H9 (cell line): ENCODE measurements at regions not wholly inside any gene's neighbourhood (a gene's known extent, or its start where the extent isn't known, plus 50 kb on each side); places are given as distances from the start of the nearest gene placed in this dataset.

ENCODE experiments used
- DNase-seq: peaks from one replicate; pipeline ENCODE4 v3.0.0-alpha.2; 2017
- H2AFZ ChIP-seq: one replicate; pipeline ENCODE4 v1.6.1; 2013; ENCODE audit warnings: mild to moderate bottlenecking, low read length, control low read depth, moderate library complexity
- H2AK5ac ChIP-seq: 2 replicates; pipeline ENCODE4 v1.6.1; 2013; ENCODE audit warnings: low read length, control low read depth, mixed read lengths; ENCODE audit not compliant: insufficient read length
- H2BK120ac ChIP-seq: one replicate; pipeline ENCODE4 v1.6.1; 2013; ENCODE audit warnings: low read depth, mild to moderate bottlenecking, low read length, control low read depth, inconsistent platforms; ENCODE audit not compliant: poor library complexity, severe bottlenecking
- H2BK12ac ChIP-seq: 2 replicates; pipeline ENCODE4 v1.6.1; 2013; ENCODE audit warnings: low read length, control low read depth, mixed read lengths, low read depth; ENCODE audit not compliant: insufficient read length
- H2BK15ac ChIP-seq: 2 replicates; pipeline ENCODE4 v1.6.1; 2013; ENCODE audit warnings: low read depth, low read length, control low read depth
- H2BK20ac ChIP-seq: one replicate; pipeline ENCODE4 v1.6.1; 2013; ENCODE audit warnings: low read depth, mild to moderate bottlenecking, low read length, control low read depth, inconsistent platforms; ENCODE audit not compliant: poor library complexity, severe bottlenecking
- H2BK5ac ChIP-seq: 2 replicates; pipeline ENCODE4 v1.6.1; 2013; ENCODE audit warnings: low read length, control low read depth, mixed read lengths; ENCODE audit not compliant: insufficient read length
- H3K14ac ChIP-seq: 2 replicates; pipeline ENCODE4 v1.6.1; 2013; ENCODE audit warnings: low read length, control low read depth; ENCODE audit not compliant: insufficient read depth
- H3K18ac ChIP-seq: 2 replicates; pipeline ENCODE4 v1.6.1; 2013; ENCODE audit warnings: low read depth, mild to moderate bottlenecking, mixed read lengths, low read length, control low read depth; ENCODE audit not compliant: insufficient read length
- H3K23ac ChIP-seq: 2 replicates; pipeline ENCODE4 v1.6.1; 2013; ENCODE audit warnings: low read length, control low read depth, mixed read lengths, low read depth; ENCODE audit not compliant: insufficient read length
- H3K23me2 ChIP-seq: 2 replicates; pipeline ENCODE4 v1.6.1; 2013; ENCODE audit warnings: low read depth, mild to moderate bottlenecking, mixed read lengths, low read length, control low read depth; ENCODE audit not compliant: insufficient read length, poor library complexity, severe bottlenecking
- H3K27ac ChIP-seq: 2 replicates; pipeline ENCODE4 v1.5.1; 2013; ENCODE audit warnings: low read length, control low read depth, mixed read lengths, low read depth; ENCODE audit not compliant: insufficient read length
- H3K27me3 ChIP-seq: 2 replicates; pipeline ENCODE4 v1.6.1; 2013; ENCODE audit warnings: low read length, control low read depth, inconsistent platforms; ENCODE audit not compliant: insufficient read depth
- H3K4ac ChIP-seq: 2 replicates; pipeline ENCODE4 v1.6.1; 2013; ENCODE audit warnings: low read depth, mild to moderate bottlenecking, control low read depth, inconsistent platforms, low read length, moderate library complexity
- H3K4me1 ChIP-seq: 2 replicates; pipeline ENCODE4 v1.6.1; 2013; ENCODE audit warnings: low read length, control low read depth, inconsistent platforms; ENCODE audit not compliant: insufficient read depth
- H3K4me2 ChIP-seq: 2 replicates; pipeline ENCODE4 v1.6.1; 2013; ENCODE audit warnings: low read length, control low read depth, mixed read lengths; ENCODE audit not compliant: insufficient read length, insufficient read depth
- H3K56ac ChIP-seq: 2 replicates; pipeline ENCODE4 v1.6.1; 2013; ENCODE audit warnings: low read depth, mild to moderate bottlenecking, mixed read lengths, low read length, control low read depth; ENCODE audit not compliant: insufficient read length
- H3K79me1 ChIP-seq: 2 replicates; pipeline ENCODE4 v1.6.1; 2013; ENCODE audit warnings: low read depth, mild to moderate bottlenecking, moderate library complexity, low read length, control low read depth, inconsistent platforms; ENCODE audit not compliant: insufficient read depth, poor library complexity, severe bottlenecking
- H3K79me2 ChIP-seq: 2 replicates; pipeline ENCODE4 v1.6.1; 2013; ENCODE audit warnings: low read length, control low read depth, inconsistent platforms; ENCODE audit not compliant: insufficient read depth
- H3K9ac ChIP-seq: 2 replicates; pipeline ENCODE4 v1.6.1; 2013; ENCODE audit warnings: low read length, control low read depth, mixed read lengths; ENCODE audit not compliant: insufficient read length; ENCODE audit errors: extremely low read depth
- H3K9me3 ChIP-seq: one replicate; pipeline ENCODE4 v1.6.1; 2013; ENCODE audit warnings: low read depth, low read length, inconsistent platforms; ENCODE audit not compliant: control insufficient read depth
- H3T11ph ChIP-seq: one replicate; pipeline ENCODE4 v1.6.1; 2013; ENCODE audit warnings: mild to moderate bottlenecking, low read length, control low read depth, inconsistent platforms
- H4K20me1 ChIP-seq: one replicate; pipeline ENCODE4 v1.6.1; 2013; ENCODE audit not compliant: control insufficient read depth, insufficient read length, insufficient read depth
- H4K5ac ChIP-seq: 2 replicates; pipeline ENCODE4 v1.6.1; 2013; ENCODE audit warnings: low read depth, mild to moderate bottlenecking, mixed read lengths, low read length, control low read depth; ENCODE audit not compliant: insufficient read length
- H4K8ac ChIP-seq: replicated peaks from 2 replicates; pipeline ENCODE4 v1.6.1; 2013; ENCODE audit warnings: low read length, control low read depth, mixed read lengths, low read depth; ENCODE audit not compliant: insufficient read length
- H4K91ac ChIP-seq: 2 replicates; pipeline ENCODE4 v1.6.1; 2013; ENCODE audit warnings: low read depth, mild to moderate bottlenecking, moderate library complexity, mixed read lengths, low read length, control low read depth; ENCODE audit not compliant: insufficient read length
- H3K27ac Mint-ChIP-seq, 3 experiments: 2 replicates in 2 of 3; 3 replicates in 1 of 3; pipeline ENCODE4 v1.8.0; 2020 to 2021; ENCODE audit warnings: mixed read lengths in 3 of 3, mild to moderate bottlenecking in 1 of 3, moderate library complexity in 1 of 3
- H3K27me3 Mint-ChIP-seq: 2 replicates; pipeline ENCODE4 v1.8.0; 2021; ENCODE audit warnings: low read depth, mild to moderate bottlenecking, moderate library complexity, mixed read lengths
- H3K36me3 Mint-ChIP-seq, 3 experiments: 2 replicates in 2 of 3; 3 replicates in 1 of 3; pipeline ENCODE4 v1.8.0; 2020 to 2021; ENCODE audit warnings: low read depth in 3 of 3, mixed read lengths in 3 of 3; ENCODE audit not compliant: insufficient read depth in 1 of 3
- H3K4me1 Mint-ChIP-seq, 2 experiments: 2 replicates each; pipeline ENCODE4 v1.8.0; 2020; ENCODE audit warnings: mixed read lengths in 2 of 2
- H3K4me3 Mint-ChIP-seq, 2 experiments: 2 replicates in 1 of 2; 3 replicates in 1 of 2; pipeline ENCODE4 v1.8.0; 2020 to 2021; ENCODE audit warnings: mild to moderate bottlenecking in 2 of 2, mixed read lengths in 2 of 2, moderate library complexity in 1 of 2
- H3K9me3 Mint-ChIP-seq, 2 experiments: 2 replicates in 1 of 2; 3 replicates in 1 of 2; pipeline ENCODE4 v1.8.0; 2020; ENCODE audit warnings: mild to moderate bottlenecking in 2 of 2, mixed read lengths in 2 of 2, moderate library complexity in 1 of 2
- WGBS: extraction: QIAGEN DNeasy Blood & Tissue Kit; methylation state at CpG from one replicate; pipeline ENCODE4 v1.1.7; 2013; ENCODE audit warnings: missing lambda C conversion rate, low lambda C conversion rate, mixed read lengths; ENCODE audit not compliant: insufficient read length; ENCODE audit errors: extremely low coverage; 5-methylcytosine and 5-hydroxymethylcytosine counted together
- TF ChIP-seq, protein P1 (sequence below): fragments of 200-600 bp; sonication (generic); conservative IDR thresholded peaks from 3 replicates; pipeline ENCODE4 v1.8.0; 2021; ENCODE audit warnings: antibody characterized with exemption, mild to moderate bottlenecking

DNA sequence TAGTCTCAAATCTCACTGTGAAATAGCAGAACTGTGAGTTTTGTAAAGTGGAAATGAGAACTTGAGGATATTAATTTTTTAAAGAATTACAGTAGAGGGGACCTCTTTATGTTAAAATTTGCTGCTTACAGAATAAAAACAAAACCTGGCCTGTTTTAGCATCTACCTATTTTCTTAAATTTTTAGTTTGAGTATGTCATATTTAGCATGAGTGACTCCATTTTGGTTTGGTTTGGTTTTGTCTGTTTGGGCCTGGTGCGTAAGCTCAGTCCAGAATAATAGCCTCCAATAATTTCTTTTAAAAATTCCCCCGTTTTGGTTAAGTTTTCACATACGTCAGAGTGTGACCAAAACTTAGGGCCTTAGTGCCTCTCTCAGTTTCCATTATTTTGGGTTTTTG is 152.0 kb upstream of the ZNF92 start:
- no peak for DNase-seq
- no peaks in the 10 kb centered on the region for H4K20me1 ChIP-seq
- H2AFZ ChIP-seq = no peak overlapping the region
- H3K4me1 Mint-ChIP-seq = no peaks in the 10 kb centered on the region
- no peaks in the 10 kb centered on the region for H3K9me3 Mint-ChIP-seq
- H3K9ac ChIP-seq = no peak overlapping the region
- no peak overlapping the region for H3K18ac ChIP-seq
- H3K4me1 ChIP-seq = no peaks in the 10 kb centered on the region
- H3K23ac ChIP-seq = no peak overlapping the region
- no peak overlapping the region for H2BK120ac ChIP-seq
- no peak overlapping the region for H4K8ac ChIP-seq
- no peak overlapping the region for H4K91ac ChIP-seq
- H3K4ac ChIP-seq = no peak overlapping the region
- no peak overlapping the region for H2BK20ac ChIP-seq
- H3K23me2 ChIP-seq = peaks cover 2% of the 10 kb centered on the region
- H3K79me2 ChIP-seq = no peaks in the 10 kb centered on the region
- H3K14ac ChIP-seq = no peak overlapping the region
- H2BK12ac ChIP-seq = no peak overlapping the region
- TF ChIP-seq, protein P1, sequence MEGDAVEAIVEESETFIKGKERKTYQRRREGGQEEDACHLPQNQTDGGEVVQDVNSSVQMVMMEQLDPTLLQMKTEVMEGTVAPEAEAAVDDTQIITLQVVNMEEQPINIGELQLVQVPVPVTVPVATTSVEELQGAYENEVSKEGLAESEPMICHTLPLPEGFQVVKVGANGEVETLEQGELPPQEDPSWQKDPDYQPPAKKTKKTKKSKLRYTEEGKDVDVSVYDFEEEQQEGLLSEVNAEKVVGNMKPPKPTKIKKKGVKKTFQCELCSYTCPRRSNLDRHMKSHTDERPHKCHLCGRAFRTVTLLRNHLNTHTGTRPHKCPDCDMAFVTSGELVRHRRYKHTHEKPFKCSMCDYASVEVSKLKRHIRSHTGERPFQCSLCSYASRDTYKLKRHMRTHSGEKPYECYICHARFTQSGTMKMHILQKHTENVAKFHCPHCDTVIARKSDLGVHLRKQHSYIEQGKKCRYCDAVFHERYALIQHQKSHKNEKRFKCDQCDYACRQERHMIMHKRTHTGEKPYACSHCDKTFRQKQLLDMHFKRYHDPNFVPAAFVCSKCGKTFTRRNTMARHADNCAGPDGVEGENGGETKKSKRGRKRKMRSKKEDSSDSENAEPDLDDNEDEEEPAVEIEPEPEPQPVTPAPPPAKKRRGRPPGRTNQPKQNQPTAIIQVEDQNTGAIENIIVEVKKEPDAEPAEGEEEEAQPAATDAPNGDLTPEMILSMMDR = no peak
- H3K79me1 ChIP-seq = no peaks in the 10 kb centered on the region
- no peak overlapping the region for H2BK5ac ChIP-seq
- no peaks in the 10 kb centered on the region for H3K36me3 Mint-ChIP-seq
- H4K5ac ChIP-seq = no peak overlapping the region
- H3T11ph ChIP-seq = no peak overlapping the region
- H3K27me3 Mint-ChIP-seq = no peaks in the 10 kb centered on the region
- no peak overlapping the region for H3K56ac ChIP-seq
- no peak overlapping the region for H2BK15ac ChIP-seq
- no peak overlapping the region for H3K27ac Mint-ChIP-seq
- H3K27ac ChIP-seq = no peak overlapping the region
- H3K27me3 ChIP-seq = no peaks in the 10 kb centered on the region
- no peak overlapping the region for H3K4me2 ChIP-seq
- H2AK5ac ChIP-seq = no peak overlapping the region
- H3K4me3 Mint-ChIP-seq = no peak overlapping the region
- no peaks in the 10 kb centered on the region for H3K9me3 ChIP-seq
- no CpG with 5 or more reads among the region's 3 CpGs for WGBS
